Astrocyte (in vitro differentiated cells and primary cell): ENCODE measurements at regions not wholly inside any gene's neighbourhood (a gene's known extent, or its start where the extent isn't known, plus 50 kb on each side); places are given as distances from the start of the nearest gene placed in this dataset.

Experiments used
- CTCF ChIP-seq: IDR thresholded peaks from 2 replicates; pipeline ENCODE4 v1.5.1; 2011; ENCODE audit warnings: low read depth, mild to moderate bottlenecking, inconsistent platforms, low read length, moderate library complexity; ENCODE audit not compliant: insufficient read depth
- EZH2 ChIP-seq: IDR thresholded peaks from 2 replicates; pipeline ENCODE4 v1.6.1; 2012; ENCODE audit warnings: mild to moderate bottlenecking, low read length, inconsistent platforms; ENCODE audit not compliant: insufficient read depth

- TF ChIP-seq CTCF: no peak
- TF ChIP-seq EZH2: no peak
Observed at GRCh38 chr20:43844778-43845614, 69.7 kb upstream of the TOX2 start.
